Mesothelial cell of epicardium (in vitro differentiated cells): ENCODE measurements at regions not wholly inside any gene's neighbourhood (a gene's known extent, or its start where the extent isn't known, plus 50 kb on each side); places are given as distances from the start of the nearest gene placed in this dataset.
"Not testable (repeated sequence)": the region's sequence is repeated elsewhere in the genome, so short reads cannot be mapped to it uniquely, and the experiment has no call there.

Source experiments
- DNase-seq, 2 experiments: peaks; one replicate each; pipeline ENCODE4 v3.0.0; 2021; ENCODE audit warnings: low spot score in 2 of 2; ENCODE audit not compliant: unreplicated experiment in 2 of 2
- H3K27ac Mint-ChIP-seq: 2 replicates; pipeline ENCODE4 v1.8.0; 2021; ENCODE audit warnings: mixed read lengths
- H3K27me3 Mint-ChIP-seq: 2 replicates; pipeline ENCODE4 v1.8.0; 2021; ENCODE audit warnings: low read depth, mixed read lengths
- H3K36me3 Mint-ChIP-seq: 2 replicates; pipeline ENCODE4 v1.8.0; 2021; ENCODE audit warnings: mixed read lengths
- H3K4me1 Mint-ChIP-seq: 2 replicates; pipeline ENCODE4 v1.8.0; 2021; ENCODE audit warnings: mixed read lengths
- H3K4me3 Mint-ChIP-seq: 2 replicates; pipeline ENCODE4 v1.8.0; 2021; ENCODE audit warnings: mild to moderate bottlenecking, moderate library complexity, mixed read lengths
- H3K9me3 Mint-ChIP-seq: 2 replicates; pipeline ENCODE4 v1.8.0; 2021; ENCODE audit warnings: mixed read lengths
- CTCF ChIP-seq: fragments of 200-600 bp; sonication (generic); IDR thresholded peaks from one replicate; pipeline ENCODE4 v1.5.0; 2021; ENCODE audit warnings: antibody characterized with exemption; ENCODE audit not compliant: unreplicated experiment

- H3K27me3 Mint-ChIP-seq = no peaks in the 10 kb centered on the region
- no peak for TF ChIP-seq CTCF
- H3K9me3 Mint-ChIP-seq = peaks cover 3% of the 10 kb centered on the region
- H3K36me3 Mint-ChIP-seq = no peaks in the 10 kb centered on the region
- DNase-seq = no peak
- no peak overlapping the region for H3K4me3 Mint-ChIP-seq
- H3K4me1 Mint-ChIP-seq = no peaks in the 10 kb centered on the region
- H3K27ac Mint-ChIP-seq = no peak overlapping the region
Measured at GRCh38 chr7:9307131-9307530, 873.7 kb downstream of the NXPH1 start.

- Mint-ChIP-seq H3K27ac (no peak overlapping the region), H3K4me3 (no peak overlapping the region), H3K4me1 (peaks cover 5% of the 10 kb centered on the region), H3K36me3 (no peaks in the 10 kb centered on the region), H3K9me3 (peaks cover 3% of the 10 kb centered on the region), H3K27me3 (no peaks in the 10 kb centered on the region)
- no peak for TF ChIP-seq CTCF
- no peak for DNase-seq
Measured at GRCh38 chr7:9324513-9324912, 891.1 kb downstream of the NXPH1 start.

- no peak overlapping the region for H3K27ac Mint-ChIP-seq
- H3K36me3 Mint-ChIP-seq = no peaks in the 10 kb centered on the region
- H3K27me3 Mint-ChIP-seq = no peaks in the 10 kb centered on the region
- no peak for TF ChIP-seq CTCF
- H3K4me3 Mint-ChIP-seq = no peak overlapping the region
- DNase-seq = no peak
- H3K4me1 Mint-ChIP-seq = peaks cover 5% of the 10 kb centered on the region
- H3K9me3 Mint-ChIP-seq = peaks cover 5% of the 10 kb centered on the region
Measured at GRCh38 chr7:9328296-9328695, 894.9 kb downstream of the NXPH1 start.

GRCh38 chr7:9349625-9350024 is 916.2 kb downstream of the NXPH1 start:
- H3K27me3 Mint-ChIP-seq = no peaks in the 10 kb centered on the region

GRCh38 chr7:9391221-9391620 is 957.8 kb downstream of the NXPH1 start:
- H3K4me1 Mint-ChIP-seq = no peaks in the 10 kb centered on the region
- H3K27me3 Mint-ChIP-seq = no peaks in the 10 kb centered on the region
- peaks cover 23% of the 10 kb centered on the region for H3K9me3 Mint-ChIP-seq
- no peak for TF ChIP-seq CTCF
- H3K27ac Mint-ChIP-seq = no peak overlapping the region
- DNase-seq = no peak
- peaks cover 6% of the 10 kb centered on the region for H3K36me3 Mint-ChIP-seq
- no peak overlapping the region for H3K4me3 Mint-ChIP-seq

More at GRCh38 chr7:9349625-9350024, 916.2 kb downstream of the NXPH1 start:
- Mint-ChIP-seq H3K27ac (no peak overlapping the region), H3K36me3 (no peaks in the 10 kb centered on the region), H3K4me1 (peaks cover 12% of the 10 kb centered on the region), H3K4me3 (no peak overlapping the region), H3K9me3 (peaks cover 5% of the 10 kb centered on the region)
- DNase-seq = no peak
- no peak for TF ChIP-seq CTCF

GRCh38 chr7:9391984-9392383 is 958.6 kb downstream of the NXPH1 start:
- Mint-ChIP-seq H3K36me3 (peaks cover 6% of the 10 kb centered on the region), H3K9me3 (peaks cover 16% of the 10 kb centered on the region), H3K4me1 (no peaks in the 10 kb centered on the region), H3K4me3 (no peak overlapping the region), H3K27me3 (no peaks in the 10 kb centered on the region), H3K27ac (no peak overlapping the region)
- no peak for TF ChIP-seq CTCF
- DNase-seq = no peak

GRCh38 chr7:9404386-9404785 is 971.0 kb downstream of the NXPH1 start:
- not testable (repeated sequence) for H3K9me3 Mint-ChIP-seq, H3K36me3 Mint-ChIP-seq, H3K4me3 Mint-ChIP-seq, H3K27ac Mint-ChIP-seq, H3K27me3 Mint-ChIP-seq, DNase-seq, H3K4me1 Mint-ChIP-seq
